ENCODE measurements at regions not wholly inside any gene's neighbourhood (a gene's known extent, or its start where the extent isn't known, plus 50 kb on each side); places are given as distances from the start of the nearest gene placed in this dataset.

DNA sequence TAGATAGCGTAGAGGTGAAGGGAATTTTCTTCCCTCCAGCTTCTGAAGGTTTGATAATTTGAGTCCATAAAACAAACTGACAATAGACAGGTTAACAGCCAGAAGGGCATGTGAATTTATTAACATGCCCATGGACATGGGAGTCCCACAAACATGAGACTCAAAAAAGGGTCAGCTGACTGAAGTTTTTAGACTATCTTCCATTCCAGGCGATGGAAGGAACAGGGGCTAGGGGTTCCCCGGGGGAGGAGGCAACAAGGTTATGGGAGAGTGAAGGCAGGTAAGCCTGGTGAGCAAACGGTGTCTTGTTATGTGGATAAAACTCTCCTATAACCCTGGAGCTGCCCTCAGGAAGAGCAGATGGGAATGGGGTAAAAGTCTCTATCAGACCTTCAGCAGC, 81.5 kb upstream of the SORBS2 start:
- TF ChIP-seq, protein P1, sequence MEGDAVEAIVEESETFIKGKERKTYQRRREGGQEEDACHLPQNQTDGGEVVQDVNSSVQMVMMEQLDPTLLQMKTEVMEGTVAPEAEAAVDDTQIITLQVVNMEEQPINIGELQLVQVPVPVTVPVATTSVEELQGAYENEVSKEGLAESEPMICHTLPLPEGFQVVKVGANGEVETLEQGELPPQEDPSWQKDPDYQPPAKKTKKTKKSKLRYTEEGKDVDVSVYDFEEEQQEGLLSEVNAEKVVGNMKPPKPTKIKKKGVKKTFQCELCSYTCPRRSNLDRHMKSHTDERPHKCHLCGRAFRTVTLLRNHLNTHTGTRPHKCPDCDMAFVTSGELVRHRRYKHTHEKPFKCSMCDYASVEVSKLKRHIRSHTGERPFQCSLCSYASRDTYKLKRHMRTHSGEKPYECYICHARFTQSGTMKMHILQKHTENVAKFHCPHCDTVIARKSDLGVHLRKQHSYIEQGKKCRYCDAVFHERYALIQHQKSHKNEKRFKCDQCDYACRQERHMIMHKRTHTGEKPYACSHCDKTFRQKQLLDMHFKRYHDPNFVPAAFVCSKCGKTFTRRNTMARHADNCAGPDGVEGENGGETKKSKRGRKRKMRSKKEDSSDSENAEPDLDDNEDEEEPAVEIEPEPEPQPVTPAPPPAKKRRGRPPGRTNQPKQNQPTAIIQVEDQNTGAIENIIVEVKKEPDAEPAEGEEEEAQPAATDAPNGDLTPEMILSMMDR (IDR thresholded peaks at IDR 0.05; ENCODE audit: unreplicated experiment in 3 of 3), result no peak
- no peak overlapping the region for H3K4me3 Mint-ChIP-seq
- H3K27me3 Mint-ChIP-seq (ENCODE audit: low read depth), result no peaks in the 10 kb centered on the region
- H3K9me3 Mint-ChIP-seq, result peaks cover 20% of the 10 kb centered on the region
- no peaks in the 10 kb centered on the region for H3K36me3 Mint-ChIP-seq (ENCODE audit: low read depth)
- H3K27ac Mint-ChIP-seq, result no peak overlapping the region
- no peaks in the 10 kb centered on the region for H3K4me1 Mint-ChIP-seq

DNA sequence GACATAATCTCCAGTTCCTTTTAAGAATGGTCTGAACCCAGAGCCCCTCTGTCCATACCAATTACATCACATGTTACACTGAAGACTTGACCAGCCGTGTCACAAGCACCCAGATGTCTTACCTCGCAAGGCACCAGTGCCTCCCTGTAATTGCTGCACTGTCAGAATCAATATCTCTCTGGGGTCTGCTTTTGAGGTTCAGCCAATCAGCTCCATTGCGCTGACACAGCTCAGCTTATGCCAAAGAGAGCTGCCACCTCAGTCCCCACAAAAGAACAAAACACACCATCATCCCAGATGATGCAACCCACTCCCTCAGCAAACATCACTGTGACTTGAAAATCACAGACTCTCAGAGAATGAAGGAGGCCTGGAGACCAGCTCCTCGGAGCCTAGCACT, 82.5 kb upstream of the SORBS2 start:
- TF ChIP-seq, protein P1 (IDR thresholded peaks at IDR 0.05; ENCODE audit: unreplicated experiment in 3 of 3), result no peak
- peaks cover 13% of the 10 kb centered on the region for H3K9me3 Mint-ChIP-seq
- no peaks in the 10 kb centered on the region for H3K4me1 Mint-ChIP-seq
- no peaks in the 10 kb centered on the region for H3K36me3 Mint-ChIP-seq (ENCODE audit: low read depth)
- H3K4me3 Mint-ChIP-seq, result no peak overlapping the region
- no peak overlapping the region for H3K27ac Mint-ChIP-seq
- no peaks in the 10 kb centered on the region for H3K27me3 Mint-ChIP-seq (ENCODE audit: low read depth)

DNA sequence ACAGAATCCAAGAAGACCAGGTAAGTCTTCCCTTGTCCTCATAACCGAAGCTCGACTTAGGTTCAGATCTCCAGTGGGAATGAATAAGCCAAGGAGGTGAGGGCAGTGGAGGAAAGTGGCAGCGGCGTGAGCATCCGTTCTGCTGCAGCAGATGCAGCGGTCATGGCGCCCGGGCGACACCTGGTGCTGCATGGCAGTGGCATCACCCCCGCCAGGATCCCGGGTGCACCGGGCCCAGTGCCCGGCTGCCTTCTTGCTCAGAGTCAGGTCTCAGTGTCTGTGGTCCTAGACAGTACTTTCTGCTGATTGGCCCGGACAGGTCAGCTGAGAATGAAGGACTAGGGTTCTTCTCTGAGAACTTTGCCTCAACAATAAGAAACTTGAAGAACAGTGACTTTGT, 83.4 kb upstream of the SORBS2 start:
- no peaks in the 10 kb centered on the region for H3K27me3 Mint-ChIP-seq (ENCODE audit: low read depth)
- H3K4me3 Mint-ChIP-seq, result no peak overlapping the region
- TF ChIP-seq, protein P1 (IDR thresholded peaks at IDR 0.05; ENCODE audit: unreplicated experiment in 3 of 3), result no peak
- no peak overlapping the region for H3K27ac Mint-ChIP-seq
- H3K4me1 Mint-ChIP-seq, result no peaks in the 10 kb centered on the region
- H3K9me3 Mint-ChIP-seq, result peaks cover 10% of the 10 kb centered on the region
- H3K36me3 Mint-ChIP-seq (ENCODE audit: low read depth), result no peaks in the 10 kb centered on the region

DNA sequence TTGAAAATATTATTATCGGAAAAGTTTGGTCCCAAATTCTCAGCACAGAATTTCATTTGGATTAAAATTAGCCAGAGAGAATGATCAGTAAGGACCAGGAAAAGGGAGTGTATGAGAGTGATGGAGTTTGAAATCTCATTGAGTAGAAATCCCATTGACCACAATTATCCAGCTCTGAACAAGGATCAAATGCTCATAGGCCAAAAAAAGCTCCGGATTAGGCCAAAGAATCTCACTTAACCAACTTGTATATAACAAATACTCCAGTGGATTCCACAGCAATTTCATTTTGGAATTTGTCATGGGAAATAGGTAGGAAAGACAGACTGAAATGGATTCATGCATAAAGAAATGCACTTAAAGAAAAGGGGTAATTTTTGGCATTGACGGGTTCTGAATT, 83.9 kb upstream of the SORBS2 start:
- Mint-ChIP-seq H3K36me3 (ENCODE audit: low read depth) (no peaks in the 10 kb centered on the region), H3K27ac (no peak overlapping the region), H3K4me1 (no peaks in the 10 kb centered on the region), H3K9me3 (peaks cover 10% of the 10 kb centered on the region), H3K4me3 (no peak overlapping the region), H3K27me3 (ENCODE audit: low read depth) (no peaks in the 10 kb centered on the region)
- TF ChIP-seq, protein P1 (IDR thresholded peaks at IDR 0.05; ENCODE audit: unreplicated experiment in 3 of 3), result no peak

DNA sequence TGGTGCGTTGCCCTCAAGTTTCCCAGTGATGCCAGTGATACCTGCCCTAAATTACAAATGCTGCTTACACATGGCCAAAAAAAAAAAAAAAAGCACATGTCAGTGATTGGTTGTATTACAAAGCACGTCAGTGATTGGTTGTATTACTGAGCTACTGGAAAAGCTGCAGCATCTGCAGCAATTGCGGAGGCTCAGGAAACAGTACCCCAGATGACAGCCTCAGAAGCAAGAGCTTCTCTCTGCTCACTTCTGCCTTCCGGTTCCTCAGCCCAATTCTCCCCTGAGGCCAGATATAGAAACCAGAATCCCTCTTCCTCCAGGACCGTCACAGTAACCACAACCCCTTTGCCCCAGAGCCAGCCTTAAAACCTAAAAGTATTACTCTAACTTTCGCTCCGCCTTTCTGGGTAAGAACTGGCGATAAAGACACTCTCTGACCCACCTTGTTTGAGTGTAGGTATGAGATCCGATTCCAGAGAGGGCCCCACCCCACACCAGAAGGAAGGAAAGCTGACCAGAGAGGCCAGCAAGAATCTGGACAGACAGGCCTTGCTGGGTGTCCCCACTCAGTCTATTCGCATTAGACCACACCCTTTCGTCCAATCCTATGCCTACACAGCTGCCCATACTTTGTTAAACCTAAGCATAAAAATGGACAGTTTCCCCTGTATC, 85.0 kb upstream of the SORBS2 start:
- Mint-ChIP-seq H3K9me3 (peaks cover 10% of the 10 kb centered on the region), H3K27ac (no peak overlapping the region), H3K4me1 (no peaks in the 10 kb centered on the region), H3K36me3 (ENCODE audit: low read depth) (no peaks in the 10 kb centered on the region), H3K27me3 (ENCODE audit: low read depth) (no peaks in the 10 kb centered on the region), H3K4me3 (no peak overlapping the region)
- TF ChIP-seq, protein P1 (IDR thresholded peaks at IDR 0.05; ENCODE audit: unreplicated experiment in 3 of 3), result no peak

DNA sequence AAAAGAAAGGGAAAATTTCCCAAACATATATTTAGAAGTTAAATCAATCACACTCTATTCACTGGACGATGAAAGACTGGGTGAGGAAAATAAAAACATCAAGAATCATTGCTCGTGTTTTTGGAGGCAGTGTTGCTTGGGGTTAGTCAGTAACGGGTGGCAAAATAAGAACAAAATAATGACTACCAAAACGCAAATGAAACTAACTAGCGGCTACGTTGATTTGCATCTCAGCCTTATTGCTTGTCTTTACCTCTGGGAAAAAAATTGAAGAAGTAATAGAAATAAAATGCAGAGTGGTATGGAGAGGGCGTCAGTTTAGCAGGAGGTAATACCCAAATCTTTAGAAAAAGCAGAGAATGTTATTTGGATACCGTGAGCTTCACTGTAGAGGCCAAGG, 86.4 kb upstream of the SORBS2 start:
- Mint-ChIP-seq H3K27me3 (ENCODE audit: low read depth) (no peaks in the 10 kb centered on the region), H3K27ac (no peak overlapping the region), H3K4me1 (no peaks in the 10 kb centered on the region), H3K4me3 (no peak overlapping the region), H3K9me3 (no peaks in the 10 kb centered on the region), H3K36me3 (ENCODE audit: low read depth) (no peaks in the 10 kb centered on the region)
- TF ChIP-seq, protein P1 (IDR thresholded peaks at IDR 0.05; ENCODE audit: unreplicated experiment in 3 of 3), result no peak
